H1 (cell line): ENCODE measurements at regions not wholly inside any gene's neighbourhood (a gene's known extent, or its start where the extent isn't known, plus 50 kb on each side); places are given as distances from the start of the nearest gene placed in this dataset.
"Not testable (repeated sequence)": the region's sequence is repeated elsewhere in the genome, so short reads cannot be mapped to it uniquely, and the experiment has no call there.

Experiments used
- CTCF ChIA-PET: fragments of 300-600 bp; sonication (Branson Sonifier 250); formaldehyde crosslinking; loops from one replicate; lab custom pipeline; 2021; ENCODE audit not compliant: partially characterized antibody; lab: Charles Lee
- POLR2A ChIA-PET: fragments of 300-600 bp; sonication (Branson Sonifier 250); formaldehyde crosslinking; loops from one replicate; lab custom pipeline; 2021; ENCODE audit warnings: inconsistent platforms; ENCODE audit not compliant: partially characterized antibody; lab: Charles Lee
- DNase-seq, 2 experiments: peaks; one replicate each; pipeline versions ENCODE4 v3.0.0 to v3.0.0-alpha.2; 2010 to 2022; ENCODE audit warnings: low spot score in 2 of 2, low read depth in 1 of 2, mixed read lengths in 1 of 2
- FAIRE-seq: peaks from 2 replicates; lab custom pipeline; 2011; peaks lifted over from hg19 to GRCh38; lab: Jason Lieb, UNC
- H2AFZ ChIP-seq: 2 replicates; pipeline ENCODE4 v1.8.1; 2012; ENCODE audit warnings: low read length, inconsistent platforms
- H2AK5ac ChIP-seq: 2 replicates; pipeline ENCODE4 v1.6.1; 2013; ENCODE audit warnings: low read depth, low read length
- H2BK120ac ChIP-seq: replicated peaks from 2 replicates; pipeline ENCODE3; 2013; ENCODE audit warnings: low read depth, low read length, inconsistent platforms
- H2BK12ac ChIP-seq: 2 replicates; pipeline ENCODE4 v1.6.1; 2013; ENCODE audit warnings: low read depth, low read length
- H2BK15ac ChIP-seq: 2 replicates; pipeline ENCODE4 v1.6.1; 2013; ENCODE audit warnings: low read length
- H2BK20ac ChIP-seq: 2 replicates; pipeline ENCODE4 v1.6.1; 2013; ENCODE audit warnings: low read length
- H2BK5ac ChIP-seq: 2 replicates; pipeline ENCODE4 v1.6.1; 2013; ENCODE audit warnings: low read depth, low read length
- H3K14ac ChIP-seq: 2 replicates; pipeline ENCODE4 v1.6.1; 2013; ENCODE audit warnings: inconsistent platforms; ENCODE audit not compliant: insufficient read length
- H3K18ac ChIP-seq: 2 replicates; pipeline ENCODE4 v1.6.1; 2013; ENCODE audit warnings: low read length; ENCODE audit errors: extremely low read depth
- H3K23ac ChIP-seq: 2 replicates; pipeline ENCODE4 v1.6.1; 2013; ENCODE audit warnings: inconsistent platforms; ENCODE audit not compliant: insufficient read length
- H3K23me2 ChIP-seq: 2 replicates; pipeline ENCODE4 v1.6.1; 2013; ENCODE audit warnings: low read depth, low read length
- H3K27ac ChIP-seq: 2 replicates; pipeline ENCODE4 v1.6.1; 2011; ENCODE audit warnings: low read depth, low read length, inconsistent platforms
- H3K27me3 ChIP-seq, 4 experiments: replicated peaks in 1 of 4; 1 replicate in 1 of 4; 2 replicates in 3 of 4; pipeline versions ENCODE4 v1.6.1 to v1.8.1; 2011 to 2013; ENCODE audit warnings: low read length in 3 of 4, mild to moderate bottlenecking in 3 of 4, inconsistent platforms in 2 of 4, mixed read lengths in 2 of 4, moderate library complexity in 1 of 4; ENCODE audit not compliant: control insufficient read depth in 3 of 4, insufficient read depth in 3 of 4; ENCODE audit errors: extremely low read depth in 1 of 4
- H3K36me3 ChIP-seq, 4 experiments: 2 replicates each; pipeline versions ENCODE4 v1.6.1 to v1.8.1; 2011 to 2013; ENCODE audit warnings: mild to moderate bottlenecking in 4 of 4, low read length in 3 of 4, moderate library complexity in 2 of 4, control low read depth in 1 of 4, inconsistent platforms in 1 of 4; ENCODE audit not compliant: insufficient read depth in 4 of 4, control insufficient read depth in 2 of 4
- H3K4ac ChIP-seq: replicated peaks from 2 replicates; pipeline ENCODE3; 2013; ENCODE audit warnings: low read length, low read depth, mixed read lengths, inconsistent platforms; ENCODE audit not compliant: insufficient read length
- H3K4me1 ChIP-seq, 4 experiments: replicated peaks in 1 of 4; 1 replicate in 1 of 4; 2 replicates in 3 of 4; pipeline versions ENCODE4 v1.6.1 to v1.8.1; 2011 to 2013; ENCODE audit warnings: low read length in 3 of 4, inconsistent platforms in 2 of 4, mixed read lengths in 1 of 4; ENCODE audit not compliant: insufficient read depth in 4 of 4, control insufficient read depth in 3 of 4
- H3K4me2 ChIP-seq, 2 experiments: 2 replicates each; pipeline versions ENCODE4 v1.6.1 to v1.8.1; 2011 to 2013; ENCODE audit warnings: low read depth in 2 of 2, low read length in 2 of 2, control low read depth in 1 of 2, inconsistent platforms in 1 of 2, mild to moderate bottlenecking in 1 of 2; ENCODE audit not compliant: insufficient read depth in 1 of 2
- H3K4me3 ChIP-seq, 4 experiments: fragments of 200-600, 300-600 bp in 1 of 4; sonication (generic), shearing (Covaris generic), sonication (Bioruptor Twin) in 1 of 4; 2 replicates each; pipeline versions ENCODE4 v1.5.1 to v1.8.1; 2011 to 2016; ENCODE audit warnings: low read length in 4 of 4, low read depth in 3 of 4, control low read depth in 2 of 4, inconsistent platforms in 2 of 4, mild to moderate bottlenecking in 2 of 4, mixed read lengths in 1 of 4, moderate library complexity in 1 of 4; ENCODE audit not compliant: insufficient read depth in 2 of 4; ENCODE audit errors: extremely low read depth in 1 of 4
- H3K56ac ChIP-seq: replicated peaks from 2 replicates; pipeline ENCODE3; 2013; ENCODE audit warnings: low read depth, mild to moderate bottlenecking, mixed read lengths, low read length, inconsistent platforms; ENCODE audit not compliant: insufficient read length
- H3K79me1 ChIP-seq: 2 replicates; pipeline ENCODE4 v1.6.1; 2013; ENCODE audit warnings: low read depth, low read length, control low read depth
- H3K79me2 ChIP-seq, 2 experiments: 2 replicates each; pipeline versions ENCODE4 v1.6.1 to v1.8.1; 2012 to 2013; ENCODE audit warnings: low read length in 2 of 2, mild to moderate bottlenecking in 2 of 2, inconsistent platforms in 1 of 2; ENCODE audit not compliant: insufficient read depth in 2 of 2, control insufficient read depth in 1 of 2
- H3K9ac ChIP-seq, 4 experiments: replicated peaks in 1 of 4; 1 replicate in 1 of 4; 2 replicates in 3 of 4; pipeline versions ENCODE4 v1.6.1 to v1.8.1; 2011 to 2013; ENCODE audit warnings: low read depth in 3 of 4, low read length in 3 of 4, control low read depth in 2 of 4, mild to moderate bottlenecking in 2 of 4, moderate library complexity in 2 of 4, inconsistent platforms in 1 of 4; ENCODE audit errors: extremely low read depth in 1 of 4
- H3K9me3 ChIP-seq, 2 experiments: 2 replicates each; pipeline versions ENCODE4 v1.6.1 to v1.8.1; 2012 to 2013; ENCODE audit warnings: mild to moderate bottlenecking in 2 of 2, moderate library complexity in 2 of 2, control low read depth in 1 of 2, inconsistent platforms in 1 of 2, low read depth in 1 of 2, low read length in 1 of 2, mixed read lengths in 1 of 2; ENCODE audit not compliant: insufficient read depth in 2 of 2
- H4K20me1 ChIP-seq, 2 experiments: replicated peaks in 1 of 2; 2 replicates each; pipeline versions ENCODE3 to v1.8.1; 2011 to 2013; ENCODE audit warnings: inconsistent platforms in 2 of 2, low read length in 2 of 2, mild to moderate bottlenecking in 1 of 2; ENCODE audit not compliant: insufficient read depth in 2 of 2, control insufficient read depth in 1 of 2
- H4K5ac ChIP-seq: 2 replicates; pipeline ENCODE4 v1.6.1; 2013; ENCODE audit warnings: low read length, low read depth, mixed read lengths, inconsistent platforms; ENCODE audit not compliant: insufficient read length
- H4K8ac ChIP-seq: 2 replicates; pipeline ENCODE4 v1.8.0; 2013; ENCODE audit warnings: mild to moderate bottlenecking, moderate library complexity, low read length, inconsistent platforms; ENCODE audit not compliant: insufficient read depth; ENCODE audit errors: extremely low read depth
- H4K91ac ChIP-seq: replicated peaks from 2 replicates; pipeline ENCODE3; 2013; ENCODE audit warnings: low read length, mixed read lengths, inconsistent platforms; ENCODE audit not compliant: insufficient read length
- WGBS, 2 experiments: shearing (Covaris generic) in 1 of 2; methylation state at CpG; one replicate each; pipeline versions ENCODE4 v1.1.6 to v1.1.7; 2013 to 2015; ENCODE audit warnings: low lambda C conversion rate in 2 of 2, mixed read lengths in 2 of 2, inconsistent platforms in 1 of 2, low coverage in 1 of 2, missing lambda C conversion rate in 1 of 2; ENCODE audit not compliant: insufficient replicate concordance in 2 of 2, insufficient coverage in 1 of 2, insufficient read length in 1 of 2; ENCODE audit errors: extremely low coverage in 1 of 2, missing lambda C conversion rate in 1 of 2; 5-methylcytosine and 5-hydroxymethylcytosine counted together

GRCh38 chr16:18135024-18135423 is 201.5 kb downstream of the NPIPA8 start:
- H3K79me1 ChIP-seq, H2BK20ac ChIP-seq, H3K27ac ChIP-seq, H2BK15ac ChIP-seq, CTCF ChIA-PET, H3K9ac ChIP-seq, H4K5ac ChIP-seq, H4K8ac ChIP-seq, H3K14ac ChIP-seq, DNase-seq, H2AK5ac ChIP-seq, H4K20me1 ChIP-seq, POLR2A ChIA-PET, H3K4ac ChIP-seq, H3K18ac ChIP-seq, H2BK12ac ChIP-seq, H3K9me3 ChIP-seq, H3K79me2 ChIP-seq, H3K4me2 ChIP-seq, H4K91ac ChIP-seq, H2AFZ ChIP-seq, H2BK5ac ChIP-seq, H3K56ac ChIP-seq, H3K4me1 ChIP-seq, FAIRE-seq, H3K27me3 ChIP-seq, H3K4me3 ChIP-seq, H2BK120ac ChIP-seq, H3K23me2 ChIP-seq, H3K36me3 ChIP-seq, H3K23ac ChIP-seq: not testable (repeated sequence)
- 80% methylated on average over 1 of the region's 4 CpGs; no CpG with 5 or more reads in 1 of the 2 experiments for WGBS, 2 experiments
